AG09319 (cell line): ENCODE measurements at regions not wholly inside any gene's neighbourhood (a gene's known extent, or its start where the extent isn't known, plus 50 kb on each side); places are given as distances from the start of the nearest gene placed in this dataset.

Source experiments
- DNase-seq: peaks from one replicate; pipeline ENCODE4 v3.0.0-alpha.2; 2010; ENCODE audit warnings: low read depth; ENCODE audit errors: extremely low read depth
- CTCF ChIP-seq: IDR thresholded peaks from 2 replicates; pipeline ENCODE4 v1.5.1; 2011; ENCODE audit warnings: low read depth, mild to moderate bottlenecking, inconsistent platforms, low read length, moderate library complexity

- no peak for TF ChIP-seq CTCF
- no peak for DNase-seq
These were observed 700.8 kb downstream of the RFPL4B start for GRCh38 chr6:113047932-113048331.

GRCh38 chr6:113048741-113049140 is 701.6 kb downstream of the RFPL4B start:
- no peak for TF ChIP-seq CTCF
- no peak for DNase-seq

GRCh38 chr6:113049190-113049589 is 702.1 kb downstream of the RFPL4B start:
- no peak for TF ChIP-seq CTCF
- no peak for DNase-seq

GRCh38 chr6:113050010-113050858 is 703.1 kb downstream of the RFPL4B start:
- no peak for DNase-seq
- no peak for TF ChIP-seq CTCF

- no peak for DNase-seq
- TF ChIP-seq CTCF, result no peak
These were observed 703.8 kb downstream of the RFPL4B start for GRCh38 chr6:113050979-113051378.

GRCh38 chr6:113052506-113052905 is 705.4 kb downstream of the RFPL4B start:
- no peak for TF ChIP-seq CTCF
- DNase-seq, result no peak

GRCh38 chr6:113055061-113055460 is 707.9 kb downstream of the RFPL4B start:
- no peak for TF ChIP-seq CTCF
- no peak for DNase-seq
